ENCODE measurements at regions not wholly inside any gene's neighbourhood (a gene's known extent, or its start where the extent isn't known, plus 50 kb on each side); places are given as distances from the start of the nearest gene placed in this dataset.

- DNase-seq = no peak
Measured at GRCh38 chr6:85396159-85396808, 53.6 kb upstream of the NT5E start.

- no peak for DNase-seq
Measured at GRCh38 chr6:85395746-85396145, 54.1 kb upstream of the NT5E start.

GRCh38 chr6:85394853-85395538, 54.9 kb upstream of the NT5E start:
- no peak for DNase-seq

GRCh38 chr6:85394199-85394598, 55.7 kb upstream of the NT5E start:
- no peak for DNase-seq

- DNase-seq = no peak
Measured at GRCh38 chr6:85392379-85392778, 57.5 kb upstream of the NT5E start.

- DNase-seq = no peak
Measured at GRCh38 chr6:85390775-85391174, 59.1 kb upstream of the NT5E start.

- no peak for DNase-seq
Measured at GRCh38 chr6:85390105-85390728, 59.7 kb upstream of the NT5E start.

- DNase-seq = no peak
Measured at GRCh38 chr6:85389151-85389797, 60.6 kb upstream of the NT5E start.

- no peak for DNase-seq
Measured at GRCh38 chr6:85388531-85388930, 61.4 kb upstream of the NT5E start.

GRCh38 chr6:85385636-85386315, 64.1 kb upstream of the NT5E start:
- DNase-seq = no peak

GRCh38 chr6:85383042-85383441, 66.8 kb upstream of the NT5E start:
- no peak for DNase-seq

- DNase-seq = no peak
Measured at GRCh38 chr6:85382541-85382940, 67.3 kb upstream of the NT5E start.

- no peak for DNase-seq
Measured at GRCh38 chr6:85372915-85373270, 77.0 kb upstream of the NT5E start.

- DNase-seq = no peak
Measured at GRCh38 chr6:85372188-85372914, 77.5 kb upstream of the NT5E start.

GRCh38 chr6:85368631-85369030, 81.3 kb upstream of the NT5E start:
- no peak for DNase-seq

GRCh38 chr6:85364344-85364743, 85.5 kb upstream of the NT5E start:
- no peak for DNase-seq

GRCh38 chr6:85363870-85364269, 86.0 kb upstream of the NT5E start:
- DNase-seq = no peak

- no peak for DNase-seq
Measured at GRCh38 chr6:85362652-85363310, 87.1 kb upstream of the NT5E start.

GRCh38 chr6:85361643-85362014, 88.3 kb upstream of the NT5E start:
- no peak for DNase-seq

- no peak for DNase-seq
Measured at GRCh38 chr6:85360794-85361642, 88.9 kb upstream of the NT5E start.

GRCh38 chr6:85357651-85358050, 92.2 kb upstream of the NT5E start:
- no peak for DNase-seq

All from NCI-H2171 treated with DMSO at 0.1 percent for 48 hours (cell line).